Esophagus (tissue), 2 donors: ENCODE measurements at regions not wholly inside any gene's neighbourhood (a gene's known extent, or its start where the extent isn't known, plus 50 kb on each side); places are given as distances from the start of the nearest gene placed in this dataset.

ENCODE experiments used
- H3K27ac ChIP-seq, 2 donors: one replicate each; pipeline ENCODE4 v1.5.1; 2013; ENCODE audit warnings: low read depth in 2 of 2, mild to moderate bottlenecking in 2 of 2, inconsistent platforms in 1 of 2, low read length in 1 of 2, moderate library complexity in 1 of 2
- H3K27me3 ChIP-seq, 2 donors: one replicate each; pipeline ENCODE4 v1.6.1; 2013; ENCODE audit warnings: low read length in 2 of 2, control low read depth in 1 of 2, mild to moderate bottlenecking in 1 of 2; ENCODE audit not compliant: insufficient read depth in 2 of 2, control insufficient read depth in 1 of 2
- H3K36me3 ChIP-seq, 2 donors: one replicate each; pipeline ENCODE4 v1.6.1; 2013; ENCODE audit warnings: low read length in 1 of 2; ENCODE audit not compliant: control insufficient read depth in 2 of 2, insufficient read depth in 2 of 2
- H3K4me1 ChIP-seq, 2 donors: one replicate each; pipeline ENCODE4 v1.6.1; 2013; ENCODE audit warnings: low read length in 1 of 2; ENCODE audit not compliant: control insufficient read depth in 2 of 2, insufficient read depth in 2 of 2
- H3K4me3 ChIP-seq, 2 donors: one replicate each; pipeline ENCODE4 v1.5.1; 2013; ENCODE audit warnings: low read length in 2 of 2, mild to moderate bottlenecking in 2 of 2, low read depth in 1 of 2, moderate library complexity in 1 of 2
- H3K9me3 ChIP-seq, 2 donors: one replicate each; pipeline ENCODE4 v1.6.1; 2013; ENCODE audit warnings: mild to moderate bottlenecking in 2 of 2, low read depth in 1 of 2, low read length in 1 of 2, moderate library complexity in 1 of 2; ENCODE audit not compliant: control insufficient read depth in 2 of 2, insufficient read depth in 1 of 2
- WGBS, 2 donors: extraction: QIAGEN DNeasy Blood & Tissue Kit; methylation state at CpG; one replicate each; pipeline ENCODE4 v1.1.7; 2013; 5-methylcytosine and 5-hydroxymethylcytosine counted together
- donor health status: healthy with polysubstance abuse.
- donor health status: Bipolar disorder and iron deficiency.

GRCh38 chr3:144546539-144546938, 574.9 kb downstream of the DIPK2A start:
- no peaks in the 10 kb centered on the region for H3K36me3 ChIP-seq
- 79 to 88% methylated on average over 2 of the region's 2 CpGs for WGBS, 2 donors
- no peak overlapping the region for H3K27ac ChIP-seq

GRCh38 chr3:144548346-144548745, 576.7 kb downstream of the DIPK2A start:
- 63 to 65% methylated on average over 4 of the region's 4 CpGs for WGBS, 2 donors
- Histone ChIP-seq H3K27me3 (no peaks in the 10 kb centered on the region), H3K36me3 (no peaks in the 10 kb centered on the region), H3K27ac (no peak overlapping the region), H3K9me3 (no peaks in the 10 kb centered on the region), H3K4me1 (no peaks in the 10 kb centered on the region), H3K4me3 (no peak overlapping the region)

More at GRCh38 chr3:144546539-144546938, 574.9 kb downstream of the DIPK2A start:
- H3K4me1 ChIP-seq = no peaks in the 10 kb centered on the region
- no peaks in the 10 kb centered on the region for H3K27me3 ChIP-seq
- H3K4me3 ChIP-seq = no peak overlapping the region
- no peaks in the 10 kb centered on the region for H3K9me3 ChIP-seq

GRCh38 chr3:144549166-144549565, 577.5 kb downstream of the DIPK2A start:
- Histone ChIP-seq H3K27ac (no peak overlapping the region), H3K27me3 (no peaks in the 10 kb centered on the region), H3K4me1 (no peaks in the 10 kb centered on the region), H3K4me3 (no peak overlapping the region), H3K36me3 (no peaks in the 10 kb centered on the region), H3K9me3 (no peaks in the 10 kb centered on the region)
- 72 to 75% methylated on average over 1 of the region's 1 CpG for WGBS, 2 donors

- Histone ChIP-seq H3K27ac (no peak overlapping the region), H3K9me3 (no peaks in the 10 kb centered on the region), H3K4me1 (no peaks in the 10 kb centered on the region), H3K27me3 (no peaks in the 10 kb centered on the region), H3K36me3 (no peaks in the 10 kb centered on the region), H3K4me3 (no peak overlapping the region)
- 48 to 63% methylated on average over 3 of the region's 3 CpGs for WGBS, 2 donors
Measured at GRCh38 chr3:144552346-144553057, 580.9 kb downstream of the DIPK2A start.

GRCh38 chr3:144553301-144553700, 581.7 kb downstream of the DIPK2A start:
- H3K9me3 ChIP-seq = no peaks in the 10 kb centered on the region
- H3K27ac ChIP-seq = no peak overlapping the region
- 62 to 79% methylated on average over 1 of the region's 1 CpG for WGBS, 2 donors
- H3K4me3 ChIP-seq = no peak overlapping the region
- no peaks in the 10 kb centered on the region for H3K4me1 ChIP-seq
- H3K27me3 ChIP-seq = no peaks in the 10 kb centered on the region
- no peaks in the 10 kb centered on the region for H3K36me3 ChIP-seq

- no peaks in the 10 kb centered on the region for H3K27me3 ChIP-seq
- H3K9me3 ChIP-seq = no peaks in the 10 kb centered on the region
- WGBS, 2 donors = 67 to 79% methylated on average over 5 of the region's 5 CpGs
- H3K36me3 ChIP-seq = no peaks in the 10 kb centered on the region
- no peaks in the 10 kb centered on the region for H3K4me1 ChIP-seq
- H3K27ac ChIP-seq = no peak overlapping the region
- no peak overlapping the region for H3K4me3 ChIP-seq
Measured at GRCh38 chr3:144554889-144555288, 583.3 kb downstream of the DIPK2A start.

- no peaks in the 10 kb centered on the region for H3K4me1 ChIP-seq
- H3K36me3 ChIP-seq = no peaks in the 10 kb centered on the region
- no peak overlapping the region for H3K27ac ChIP-seq
- H3K27me3 ChIP-seq = no peaks in the 10 kb centered on the region
- H3K4me3 ChIP-seq = no peak overlapping the region
- 77 to 83% methylated on average over 3 of the region's 3 CpGs for WGBS, 2 donors
- H3K9me3 ChIP-seq = no peaks in the 10 kb centered on the region
Measured at GRCh38 chr3:144556392-144556791, 584.8 kb downstream of the DIPK2A start.

- no peaks in the 10 kb centered on the region for H3K4me1 ChIP-seq
- H3K27me3 ChIP-seq = no peaks in the 10 kb centered on the region
- WGBS, 2 donors = 56 to 72% methylated on average over 2 of the region's 2 CpGs
- H3K27ac ChIP-seq = no peak overlapping the region
- no peak overlapping the region for H3K4me3 ChIP-seq
- H3K9me3 ChIP-seq = no peaks in the 10 kb centered on the region
- H3K36me3 ChIP-seq = no peaks in the 10 kb centered on the region
Measured at GRCh38 chr3:144557515-144557914, 585.9 kb downstream of the DIPK2A start.

GRCh38 chr3:144564011-144564410, 592.4 kb downstream of the DIPK2A start:
- Histone ChIP-seq H3K36me3 (no peaks in the 10 kb centered on the region), H3K4me1 (no peaks in the 10 kb centered on the region), H3K4me3 (no peak overlapping the region), H3K27me3 (no peaks in the 10 kb centered on the region), H3K9me3 (no peaks in the 10 kb centered on the region), H3K27ac (no peak overlapping the region)
- WGBS, 2 donors = 77% methylated on average over 3 of the region's 3 CpGs

GRCh38 chr3:144566320-144566719, 594.7 kb downstream of the DIPK2A start:
- H3K27ac ChIP-seq = no peak overlapping the region
- H3K9me3 ChIP-seq = no peaks in the 10 kb centered on the region
- 94 to 96% methylated on average over 1 of the region's 1 CpG for WGBS, 2 donors
- H3K36me3 ChIP-seq = no peaks in the 10 kb centered on the region
- H3K4me3 ChIP-seq = no peak overlapping the region
- no peaks in the 10 kb centered on the region for H3K4me1 ChIP-seq
- no peaks in the 10 kb centered on the region for H3K27me3 ChIP-seq
